ENCODE measurements at regions not wholly inside any gene's neighbourhood (a gene's known extent, or its start where the extent isn't known, plus 50 kb on each side); places are given as distances from the start of the nearest gene placed in this dataset.

DNA sequence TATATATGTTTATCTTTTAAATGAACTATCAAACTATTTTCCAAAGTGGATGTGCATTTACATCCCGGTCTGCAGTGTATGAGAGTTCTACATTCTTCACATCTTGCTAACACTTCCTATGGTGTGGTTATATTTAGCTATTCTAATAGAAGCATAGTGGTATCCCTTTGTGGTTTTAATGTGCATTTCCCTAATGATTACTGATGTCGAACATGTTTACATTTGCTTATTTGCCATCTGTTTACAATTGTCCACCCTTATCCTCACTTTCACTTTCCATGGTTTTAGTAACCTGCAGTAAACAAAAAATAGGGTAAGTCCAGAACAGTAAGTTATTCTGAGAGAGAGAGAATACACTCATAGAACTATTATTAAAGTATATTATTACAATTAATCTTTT, 360.5 kb upstream of the NAALADL2 start:
- no peaks in the 10 kb centered on the region for H3K9me3 ChIP-seq (ENCODE audit: insufficient read depth, low read depth, low read length)
- H3K9ac ChIP-seq (ENCODE audit: low read length), result no peak overlapping the region
- Mint-ChIP-seq H3K9me3 (ENCODE audit: unreplicated experiment) (no peaks in the 10 kb centered on the region), H3K36me3 (ENCODE audit: low read depth, unreplicated experiment) (no peaks in the 10 kb centered on the region), H3K4me1 (ENCODE audit: low read depth, unreplicated experiment) (peaks cover 3% of the 10 kb centered on the region), H3K27me3 (ENCODE audit: low read depth, unreplicated experiment) (no peaks in the 10 kb centered on the region), H3K4me3 (ENCODE audit: unreplicated experiment) (no peak overlapping the region), H3K27ac (ENCODE audit: unreplicated experiment) (no peak overlapping the region)
- DNase-seq (ENCODE audit: low read depth) (peak; percentile 42), FAIRE-seq (no peak)
- no peak overlapping the region for H2AFZ ChIP-seq (ENCODE audit: low read depth, low read length)
- no peaks in the 10 kb centered on the region for H3K27me3 ChIP-seq (ENCODE audit: insufficient read depth, low read length)
- no peaks in the 10 kb centered on the region for H3K4me1 ChIP-seq (ENCODE audit: insufficient read depth, low read length)
- TF ChIP-seq EZH2 (IDR thresholded peaks at IDR 0.05; ENCODE audit: insufficient read depth, low read length), result no peak
- TF ChIP-seq, protein P1, sequence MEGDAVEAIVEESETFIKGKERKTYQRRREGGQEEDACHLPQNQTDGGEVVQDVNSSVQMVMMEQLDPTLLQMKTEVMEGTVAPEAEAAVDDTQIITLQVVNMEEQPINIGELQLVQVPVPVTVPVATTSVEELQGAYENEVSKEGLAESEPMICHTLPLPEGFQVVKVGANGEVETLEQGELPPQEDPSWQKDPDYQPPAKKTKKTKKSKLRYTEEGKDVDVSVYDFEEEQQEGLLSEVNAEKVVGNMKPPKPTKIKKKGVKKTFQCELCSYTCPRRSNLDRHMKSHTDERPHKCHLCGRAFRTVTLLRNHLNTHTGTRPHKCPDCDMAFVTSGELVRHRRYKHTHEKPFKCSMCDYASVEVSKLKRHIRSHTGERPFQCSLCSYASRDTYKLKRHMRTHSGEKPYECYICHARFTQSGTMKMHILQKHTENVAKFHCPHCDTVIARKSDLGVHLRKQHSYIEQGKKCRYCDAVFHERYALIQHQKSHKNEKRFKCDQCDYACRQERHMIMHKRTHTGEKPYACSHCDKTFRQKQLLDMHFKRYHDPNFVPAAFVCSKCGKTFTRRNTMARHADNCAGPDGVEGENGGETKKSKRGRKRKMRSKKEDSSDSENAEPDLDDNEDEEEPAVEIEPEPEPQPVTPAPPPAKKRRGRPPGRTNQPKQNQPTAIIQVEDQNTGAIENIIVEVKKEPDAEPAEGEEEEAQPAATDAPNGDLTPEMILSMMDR (IDR thresholded peaks at IDR 0.05; ENCODE audit: insufficient read depth, low read depth, low read length), result no peak
- no peaks in the 10 kb centered on the region for H3K36me3 ChIP-seq (ENCODE audit: insufficient read depth, low read length)
- no peak overlapping the region for H3K4me3 ChIP-seq (ENCODE audit: insufficient read depth, low read depth, low read length)
- H3K4me2 ChIP-seq (ENCODE audit: low read length), result peak overlapping the region; percentile 71
- H3K79me2 ChIP-seq (ENCODE audit: insufficient read depth, low read length), result no peaks in the 10 kb centered on the region
- no peaks in the 10 kb centered on the region for H4K20me1 ChIP-seq (ENCODE audit: insufficient read depth, low read length)
- no peak overlapping the region for H3K27ac ChIP-seq (ENCODE audit: low read depth, low read length)

DNA sequence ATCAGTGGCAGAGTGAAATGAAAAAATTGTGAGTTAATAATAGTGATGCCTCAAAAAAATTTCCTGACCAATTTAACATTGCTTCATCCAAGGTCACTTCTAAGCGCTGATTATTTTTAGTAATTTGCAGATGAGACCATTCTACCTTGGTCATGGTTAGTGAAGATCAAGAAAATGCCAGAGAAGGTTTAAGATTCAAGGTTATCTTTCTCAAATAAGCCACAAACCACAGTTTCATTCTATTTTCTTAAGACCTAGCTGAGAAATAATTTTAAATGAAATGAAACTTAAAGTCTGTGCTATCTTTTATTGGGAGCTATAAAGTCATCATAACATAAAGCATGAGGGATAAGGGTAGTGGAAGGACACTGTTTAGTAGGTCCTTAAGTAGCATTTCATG, 353.9 kb upstream of the NAALADL2 start:
- H3K4me1 ChIP-seq (ENCODE audit: insufficient read depth, low read length), result no peaks in the 10 kb centered on the region
- no peaks in the 10 kb centered on the region for H3K27me3 Mint-ChIP-seq (ENCODE audit: low read depth, unreplicated experiment)

DNA sequence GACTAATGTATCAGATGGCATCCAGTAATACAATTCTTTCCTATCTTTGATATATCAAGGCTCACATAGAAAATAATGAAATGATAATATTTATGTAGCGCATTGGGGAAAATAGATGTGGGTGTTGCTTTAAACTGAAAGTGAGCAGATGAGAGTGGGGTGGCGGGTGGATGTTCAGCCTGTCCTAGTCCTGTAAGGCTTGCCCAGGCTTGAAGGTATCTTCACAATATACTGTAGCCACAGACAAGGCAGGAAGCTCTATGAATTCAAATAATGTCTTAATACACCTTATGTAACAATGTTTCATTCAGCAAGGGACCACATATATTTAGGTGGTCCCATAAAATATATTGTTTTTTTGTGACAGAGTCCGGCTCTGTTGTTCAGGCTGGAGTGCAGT, 334.9 kb upstream of the NAALADL2 start:
- H3K9me3 ChIP-seq (ENCODE audit: insufficient read depth, low read depth, low read length), result no peaks in the 10 kb centered on the region
- H3K36me3 ChIP-seq (ENCODE audit: insufficient read depth, low read length), result no peaks in the 10 kb centered on the region
- H3K4me3 ChIP-seq (ENCODE audit: insufficient read depth, low read depth, low read length), result no peak overlapping the region
- no peak overlapping the region for H3K9ac ChIP-seq (ENCODE audit: low read length)
- no peak overlapping the region for H3K4me3 Mint-ChIP-seq (ENCODE audit: unreplicated experiment)
- H3K4me1 Mint-ChIP-seq (ENCODE audit: low read depth, unreplicated experiment), result no peaks in the 10 kb centered on the region
- no peaks in the 10 kb centered on the region for H3K27me3 Mint-ChIP-seq (ENCODE audit: low read depth, unreplicated experiment)
- no peak overlapping the region for H3K27ac ChIP-seq (ENCODE audit: low read depth, low read length)
- H2AFZ ChIP-seq (ENCODE audit: low read depth, low read length), result no peak overlapping the region
- H3K4me1 ChIP-seq (ENCODE audit: insufficient read depth, low read length), result no peaks in the 10 kb centered on the region
- H3K4me2 ChIP-seq (ENCODE audit: low read length), result no peak overlapping the region
- H3K9me3 Mint-ChIP-seq (ENCODE audit: unreplicated experiment), result peaks cover 2% of the 10 kb centered on the region
- no peak overlapping the region for H3K27ac Mint-ChIP-seq (ENCODE audit: unreplicated experiment)
- FAIRE-seq (no peak), DNase-seq (ENCODE audit: low read depth) (no peak)
- no peaks in the 10 kb centered on the region for H3K27me3 ChIP-seq (ENCODE audit: insufficient read depth, low read length)
- H3K79me2 ChIP-seq (ENCODE audit: insufficient read depth, low read length), result no peaks in the 10 kb centered on the region
- no peaks in the 10 kb centered on the region for H4K20me1 ChIP-seq (ENCODE audit: insufficient read depth, low read length)
- no peaks in the 10 kb centered on the region for H3K36me3 Mint-ChIP-seq (ENCODE audit: low read depth, unreplicated experiment)
- TF ChIP-seq, protein P1 (IDR thresholded peaks at IDR 0.05; ENCODE audit: insufficient read depth, low read depth, low read length), result no peak
- no peak for TF ChIP-seq EZH2 (IDR thresholded peaks at IDR 0.05; ENCODE audit: insufficient read depth, low read length)

More for the DNA sequence above, 353.9 kb upstream of the NAALADL2 start:
- no peak overlapping the region for H3K4me2 ChIP-seq (ENCODE audit: low read length)
- H2AFZ ChIP-seq (ENCODE audit: low read depth, low read length), result no peak overlapping the region
- H3K9ac ChIP-seq (ENCODE audit: low read length), result no peak overlapping the region
- H3K27me3 ChIP-seq (ENCODE audit: insufficient read depth, low read length), result no peaks in the 10 kb centered on the region
- H3K79me2 ChIP-seq (ENCODE audit: insufficient read depth, low read length), result no peaks in the 10 kb centered on the region
- Mint-ChIP-seq H3K4me1 (ENCODE audit: low read depth, unreplicated experiment) (no peaks in the 10 kb centered on the region), H3K9me3 (ENCODE audit: unreplicated experiment) (no peaks in the 10 kb centered on the region), H3K4me3 (ENCODE audit: unreplicated experiment) (no peak overlapping the region), H3K27ac (ENCODE audit: unreplicated experiment) (no peak overlapping the region), H3K36me3 (ENCODE audit: low read depth, unreplicated experiment) (no peaks in the 10 kb centered on the region)
- FAIRE-seq, result no peak
- no peak for DNase-seq (ENCODE audit: low read depth)
- no peak overlapping the region for H3K27ac ChIP-seq (ENCODE audit: low read depth, low read length)
- no peaks in the 10 kb centered on the region for H3K36me3 ChIP-seq (ENCODE audit: insufficient read depth, low read length)
- no peak for TF ChIP-seq EZH2 (IDR thresholded peaks at IDR 0.05; ENCODE audit: insufficient read depth, low read length)
- TF ChIP-seq, protein P1 (IDR thresholded peaks at IDR 0.05; ENCODE audit: insufficient read depth, low read depth, low read length), result no peak
- H4K20me1 ChIP-seq (ENCODE audit: insufficient read depth, low read length), result no peaks in the 10 kb centered on the region
- no peaks in the 10 kb centered on the region for H3K9me3 ChIP-seq (ENCODE audit: insufficient read depth, low read depth, low read length)
- H3K4me3 ChIP-seq (ENCODE audit: insufficient read depth, low read depth, low read length), result no peak overlapping the region
